ENCODE measurements at regions not wholly inside any gene's neighbourhood (a gene's known extent, or its start where the extent isn't known, plus 50 kb on each side); places are given as distances from the start of the nearest gene placed in this dataset.

GRCh38 chr2:114119862-114120261 is 230.0 kb downstream of the ACTR3 start:
- TF ChIP-seq, protein P1, sequence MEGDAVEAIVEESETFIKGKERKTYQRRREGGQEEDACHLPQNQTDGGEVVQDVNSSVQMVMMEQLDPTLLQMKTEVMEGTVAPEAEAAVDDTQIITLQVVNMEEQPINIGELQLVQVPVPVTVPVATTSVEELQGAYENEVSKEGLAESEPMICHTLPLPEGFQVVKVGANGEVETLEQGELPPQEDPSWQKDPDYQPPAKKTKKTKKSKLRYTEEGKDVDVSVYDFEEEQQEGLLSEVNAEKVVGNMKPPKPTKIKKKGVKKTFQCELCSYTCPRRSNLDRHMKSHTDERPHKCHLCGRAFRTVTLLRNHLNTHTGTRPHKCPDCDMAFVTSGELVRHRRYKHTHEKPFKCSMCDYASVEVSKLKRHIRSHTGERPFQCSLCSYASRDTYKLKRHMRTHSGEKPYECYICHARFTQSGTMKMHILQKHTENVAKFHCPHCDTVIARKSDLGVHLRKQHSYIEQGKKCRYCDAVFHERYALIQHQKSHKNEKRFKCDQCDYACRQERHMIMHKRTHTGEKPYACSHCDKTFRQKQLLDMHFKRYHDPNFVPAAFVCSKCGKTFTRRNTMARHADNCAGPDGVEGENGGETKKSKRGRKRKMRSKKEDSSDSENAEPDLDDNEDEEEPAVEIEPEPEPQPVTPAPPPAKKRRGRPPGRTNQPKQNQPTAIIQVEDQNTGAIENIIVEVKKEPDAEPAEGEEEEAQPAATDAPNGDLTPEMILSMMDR (IDR thresholded peaks at IDR 0.05; ENCODE audit: insufficient read depth, low read length) = no peak
- TF ChIP-seq GABPA (IDR thresholded peaks at IDR 0.05; ENCODE audit: low read depth) = no peak
